GM12878 (cell line): ENCODE measurements at regions not wholly inside any gene's neighbourhood (a gene's known extent, or its start where the extent isn't known, plus 50 kb on each side); places are given as distances from the start of the nearest gene placed in this dataset.

Experiments
- ATAC-seq: fragments of 200-7000 bp; cut with Tn5 transposase; 3 replicates; pipeline ENCODE4 v1.9.1; 2020; ENCODE audit warnings: mild to moderate bottlenecking, moderate library complexity
- BruUV-seq: library from RNA; stranded (reverse); fragments of 400-500 nt; replicated peaks from 2 replicates; lab custom pipeline; 2021; lab: Mats Ljungman, UMichigan
- CTCF ChIA-PET: fragments of 300-600 bp; sonication (Branson Sonifier 250); formaldehyde crosslinking; extraction: SDS; loops from one replicate; lab custom pipeline; 2021; ENCODE audit warnings: inconsistent platforms; lab: Yijun Ruan, JAX
- POLR2A ChIA-PET: fragments of 350-600 bp; formaldehyde crosslinking; extraction: SDS; loops from one replicate; lab custom pipeline; 2021; ENCODE audit warnings: inconsistent platforms; lab: Charles Lee
- RAD21 ChIA-PET: fragments of 300-600 bp; sonication (Branson Sonifier 250); formaldehyde crosslinking; loops from one replicate; lab custom pipeline; 2023; ENCODE audit warnings: antibody characterized with exemption; ENCODE audit not compliant: unreplicated experiment; lab: Charles Lee
- SMC1A ChIA-PET: fragments of 300-600 bp; sonication (Branson Sonifier 250); formaldehyde crosslinking; loops from one replicate; lab custom pipeline; 2023; ENCODE audit not compliant: unreplicated experiment, uncharacterized antibody; lab: Charles Lee
- DNase-seq: peaks from one replicate; pipeline ENCODE4 v3.0.0-alpha.2; 2011; ENCODE audit warnings: low read depth, low spot score
- FAIRE-seq: peaks from 3 replicates; lab custom pipeline; 2011; peaks lifted over from hg19 to GRCh38; lab: Jason Lieb, UNC
- H2AFZ ChIP-seq: 2 replicates; pipeline ENCODE4 v1.6.0; 2011; ENCODE audit warnings: low read depth, low read length, control low read depth; ENCODE audit not compliant: control insufficient read depth
- H3K27ac ChIP-seq: 2 replicates; pipeline ENCODE4 v1.5.1; 2011; ENCODE audit warnings: control low read depth; ENCODE audit not compliant: control insufficient read depth, insufficient read depth
- H3K27me3 ChIP-seq, 2 experiments: replicated peaks in 1 of 2; 2 replicates each; pipeline versions ENCODE4 v1.6.0 to v1.6.1; 2011; ENCODE audit warnings: low read length in 1 of 2; ENCODE audit not compliant: control insufficient read depth in 2 of 2, insufficient read depth in 2 of 2
- H3K36me3 ChIP-seq, 2 experiments: 2 replicates each; pipeline ENCODE4 v1.5.1; 2011; ENCODE audit warnings: low read length in 1 of 2; ENCODE audit not compliant: control insufficient read depth in 2 of 2, insufficient read depth in 2 of 2
- H3K4me1 ChIP-seq: 2 replicates; pipeline ENCODE4 v1.6.1; 2011; ENCODE audit warnings: mild to moderate bottlenecking, low read length, moderate library complexity, mixed read lengths; ENCODE audit not compliant: control insufficient read depth, insufficient read depth
- H3K4me2 ChIP-seq: 2 replicates; pipeline ENCODE4 v1.6.0; 2011; ENCODE audit warnings: control low read depth; ENCODE audit not compliant: control insufficient read depth, insufficient read depth
- H3K4me3 ChIP-seq: fragments of 200-600 bp; sonication (generic); 2 replicates; pipeline ENCODE4 v1.5.1; 2016
- H3K79me2 ChIP-seq: 2 replicates; pipeline ENCODE4 v1.6.0; 2011; ENCODE audit warnings: low read length; ENCODE audit not compliant: control insufficient read depth, insufficient read depth
- H3K9ac ChIP-seq: 2 replicates; pipeline ENCODE4 v1.8.0; 2011; ENCODE audit warnings: low read length, control low read depth, mixed read lengths; ENCODE audit not compliant: control insufficient read depth, insufficient read depth
- H3K9me3 ChIP-seq: replicated peaks from 3 replicates; pipeline ENCODE4 v1.5.1; 2011; ENCODE audit warnings: mild to moderate bottlenecking, low read length; ENCODE audit not compliant: control insufficient read depth, insufficient read depth
- H4K20me1 ChIP-seq: 2 replicates; pipeline ENCODE4 v1.6.0; 2011; ENCODE audit not compliant: control insufficient read depth, insufficient read depth
- ATF7 ChIP-seq: fragments of 450-650 bp; IDR thresholded peaks from 2 replicates; pipeline ENCODE4 v1.6.1; 2016; ENCODE audit warnings: low read depth, mild to moderate bottlenecking
- CREM ChIP-seq: IDR thresholded peaks from 2 replicates; pipeline ENCODE4 v1.6.1; 2014; ENCODE audit warnings: antibody characterized with exemption, low read depth
- MYB ChIP-seq: fragments of 150-350 bp; IDR thresholded peaks from 2 replicates; pipeline ENCODE4 v1.6.1; 2014; ENCODE audit warnings: mild to moderate bottlenecking, low read depth, low read length, borderline replicate concordance
- SREBF1 ChIP-seq: IDR thresholded peaks from 2 replicates; pipeline ENCODE4 v1.6.1; 2012; ENCODE audit warnings: mild to moderate bottlenecking, low read length
- ZNF622 ChIP-seq: fragments of 450-650 bp; IDR thresholded peaks from 2 replicates; pipeline ENCODE4 v1.6.1; 2017; ENCODE audit warnings: mild to moderate bottlenecking, inconsistent platforms
- WGBS: methylation state at CpG from one replicate; pipeline ENCODE4 v1.1.6; 2016; ENCODE audit warnings: low lambda C conversion rate; ENCODE audit not compliant: insufficient replicate concordance, insufficient coverage; ENCODE audit errors: missing lambda C conversion rate; 5-methylcytosine and 5-hydroxymethylcytosine counted together
- in situ Hi-C: fragments of 300-500 bp; cut with MboI; formaldehyde crosslinking; loops from 9 replicates; pipeline ENCODE4 v1.14.3; 2018; ENCODE audit warnings: mixed read lengths
- intact Hi-C: fragments of 100-400 bp; cut with micrococcal nuclease; formaldehyde crosslinking; loops from one replicate; pipeline ENCODE4 v1.14.2; 2022; ENCODE audit not compliant: unreplicated experiment
- TF ChIP-seq, protein P1 (sequence below): fragments of 450-650 bp; formaldehyde crosslinking; IDR thresholded peaks from 2 replicates; pipeline ENCODE4 v1.4.0; 2020; ENCODE audit warnings: mild to moderate bottlenecking, moderate library complexity
- TF ChIP-seq, protein P2 (sequence below): IDR thresholded peaks from 2 replicates; pipeline ENCODE4 v1.6.1; 2012; ENCODE audit warnings: low read depth, low read length, improper control_type of control experiment
- TF ChIP-seq, protein P3 (sequence below): fragments of 450-650 bp; IDR thresholded peaks from 2 replicates; pipeline ENCODE4 v1.6.1; 2017; ENCODE audit warnings: mild to moderate bottlenecking, moderate library complexity
- TF ChIP-seq, protein P4 (sequence below): IDR thresholded peaks from 2 replicates; pipeline ENCODE4 v1.6.1; 2011; ENCODE audit warnings: mild to moderate bottlenecking, low read depth, low read length, moderate library complexity; ENCODE audit not compliant: insufficient replicate concordance

DNA sequence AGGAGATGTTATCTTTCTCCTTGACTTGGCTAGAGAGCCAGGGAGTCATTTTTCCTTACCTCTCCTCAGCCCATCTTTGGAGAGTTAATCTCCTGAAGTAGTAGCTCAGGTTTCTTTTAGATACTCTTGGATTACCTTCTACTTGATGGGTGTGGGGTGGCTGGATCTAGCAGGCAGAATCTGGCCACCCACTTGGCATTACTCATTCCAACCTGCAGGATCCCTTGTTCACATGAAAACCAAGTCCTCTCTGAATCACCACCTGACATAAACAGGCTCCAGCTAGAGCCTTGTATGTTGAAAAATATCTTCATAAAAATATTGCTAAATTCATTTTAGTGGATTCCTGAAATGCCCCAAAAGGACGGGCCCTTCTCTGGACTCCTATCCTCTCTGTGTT, 250.6 kb upstream of the PLET1 start (continued):
- TF ChIP-seq, protein P1, sequence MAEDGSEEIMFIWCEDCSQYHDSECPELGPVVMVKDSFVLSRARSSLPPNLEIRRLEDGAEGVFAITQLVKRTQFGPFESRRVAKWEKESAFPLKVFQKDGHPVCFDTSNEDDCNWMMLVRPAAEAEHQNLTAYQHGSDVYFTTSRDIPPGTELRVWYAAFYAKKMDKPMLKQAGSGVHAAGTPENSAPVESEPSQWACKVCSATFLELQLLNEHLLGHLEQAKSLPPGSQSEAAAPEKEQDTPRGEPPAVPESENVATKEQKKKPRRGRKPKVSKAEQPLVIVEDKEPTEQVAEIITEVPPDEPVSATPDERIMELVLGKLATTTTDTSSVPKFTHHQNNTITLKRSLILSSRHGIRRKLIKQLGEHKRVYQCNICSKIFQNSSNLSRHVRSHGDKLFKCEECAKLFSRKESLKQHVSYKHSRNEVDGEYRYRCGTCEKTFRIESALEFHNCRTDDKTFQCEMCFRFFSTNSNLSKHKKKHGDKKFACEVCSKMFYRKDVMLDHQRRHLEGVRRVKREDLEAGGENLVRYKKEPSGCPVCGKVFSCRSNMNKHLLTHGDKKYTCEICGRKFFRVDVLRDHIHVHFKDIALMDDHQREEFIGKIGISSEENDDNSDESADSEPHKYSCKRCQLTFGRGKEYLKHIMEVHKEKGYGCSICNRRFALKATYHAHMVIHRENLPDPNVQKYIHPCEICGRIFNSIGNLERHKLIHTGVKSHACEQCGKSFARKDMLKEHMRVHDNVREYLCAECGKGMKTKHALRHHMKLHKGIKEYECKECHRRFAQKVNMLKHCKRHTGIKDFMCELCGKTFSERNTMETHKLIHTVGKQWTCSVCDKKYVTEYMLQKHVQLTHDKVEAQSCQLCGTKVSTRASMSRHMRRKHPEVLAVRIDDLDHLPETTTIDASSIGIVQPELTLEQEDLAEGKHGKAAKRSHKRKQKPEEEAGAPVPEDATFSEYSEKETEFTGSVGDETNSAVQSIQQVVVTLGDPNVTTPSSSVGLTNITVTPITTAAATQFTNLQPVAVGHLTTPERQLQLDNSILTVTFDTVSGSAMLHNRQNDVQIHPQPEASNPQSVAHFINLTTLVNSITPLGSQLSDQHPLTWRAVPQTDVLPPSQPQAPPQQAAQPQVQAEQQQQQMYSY (CRISPR knock-in tag), result no peak
- TF ChIP-seq SREBF1, result no peak
- TF ChIP-seq, protein P2, sequence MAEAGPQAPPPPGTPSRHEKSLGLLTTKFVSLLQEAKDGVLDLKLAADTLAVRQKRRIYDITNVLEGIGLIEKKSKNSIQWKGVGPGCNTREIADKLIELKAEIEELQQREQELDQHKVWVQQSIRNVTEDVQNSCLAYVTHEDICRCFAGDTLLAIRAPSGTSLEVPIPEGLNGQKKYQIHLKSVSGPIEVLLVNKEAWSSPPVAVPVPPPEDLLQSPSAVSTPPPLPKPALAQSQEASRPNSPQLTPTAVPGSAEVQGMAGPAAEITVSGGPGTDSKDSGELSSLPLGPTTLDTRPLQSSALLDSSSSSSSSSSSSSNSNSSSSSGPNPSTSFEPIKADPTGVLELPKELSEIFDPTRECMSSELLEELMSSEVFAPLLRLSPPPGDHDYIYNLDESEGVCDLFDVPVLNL, result no peak
- no peak for TF ChIP-seq ZNF622

DNA sequence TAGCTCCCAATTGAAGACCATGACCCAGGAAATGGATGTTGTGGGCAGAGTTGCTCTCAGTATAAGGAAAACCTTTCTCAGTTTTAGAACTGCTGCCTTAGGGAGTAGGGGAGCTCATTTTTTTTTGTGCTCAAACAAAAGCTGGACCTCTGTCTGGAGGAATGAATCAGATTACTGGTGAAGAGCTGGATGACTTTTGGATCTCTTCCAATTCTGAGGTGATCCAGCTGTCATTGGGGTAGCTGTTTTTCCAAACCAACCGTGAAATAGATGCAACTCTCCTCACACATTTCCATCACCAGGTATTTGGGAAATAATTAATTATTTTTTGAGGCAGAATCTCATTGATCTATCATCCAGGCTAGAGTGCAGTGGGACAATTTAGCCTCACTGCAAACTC, 251.3 kb upstream of the PLET1 start:
- CTCF ChIA-PET, result interaction anchor here (0.6 to 1.2 kb wide), 2 partner anchors 9 to 218 kb away, joined by 3 to 4 read pairs; no protein-coding TSS in a partner anchor
- no peak for FAIRE-seq
- TF ChIP-seq ATF7, result no peak
- TF ChIP-seq, protein P3, sequence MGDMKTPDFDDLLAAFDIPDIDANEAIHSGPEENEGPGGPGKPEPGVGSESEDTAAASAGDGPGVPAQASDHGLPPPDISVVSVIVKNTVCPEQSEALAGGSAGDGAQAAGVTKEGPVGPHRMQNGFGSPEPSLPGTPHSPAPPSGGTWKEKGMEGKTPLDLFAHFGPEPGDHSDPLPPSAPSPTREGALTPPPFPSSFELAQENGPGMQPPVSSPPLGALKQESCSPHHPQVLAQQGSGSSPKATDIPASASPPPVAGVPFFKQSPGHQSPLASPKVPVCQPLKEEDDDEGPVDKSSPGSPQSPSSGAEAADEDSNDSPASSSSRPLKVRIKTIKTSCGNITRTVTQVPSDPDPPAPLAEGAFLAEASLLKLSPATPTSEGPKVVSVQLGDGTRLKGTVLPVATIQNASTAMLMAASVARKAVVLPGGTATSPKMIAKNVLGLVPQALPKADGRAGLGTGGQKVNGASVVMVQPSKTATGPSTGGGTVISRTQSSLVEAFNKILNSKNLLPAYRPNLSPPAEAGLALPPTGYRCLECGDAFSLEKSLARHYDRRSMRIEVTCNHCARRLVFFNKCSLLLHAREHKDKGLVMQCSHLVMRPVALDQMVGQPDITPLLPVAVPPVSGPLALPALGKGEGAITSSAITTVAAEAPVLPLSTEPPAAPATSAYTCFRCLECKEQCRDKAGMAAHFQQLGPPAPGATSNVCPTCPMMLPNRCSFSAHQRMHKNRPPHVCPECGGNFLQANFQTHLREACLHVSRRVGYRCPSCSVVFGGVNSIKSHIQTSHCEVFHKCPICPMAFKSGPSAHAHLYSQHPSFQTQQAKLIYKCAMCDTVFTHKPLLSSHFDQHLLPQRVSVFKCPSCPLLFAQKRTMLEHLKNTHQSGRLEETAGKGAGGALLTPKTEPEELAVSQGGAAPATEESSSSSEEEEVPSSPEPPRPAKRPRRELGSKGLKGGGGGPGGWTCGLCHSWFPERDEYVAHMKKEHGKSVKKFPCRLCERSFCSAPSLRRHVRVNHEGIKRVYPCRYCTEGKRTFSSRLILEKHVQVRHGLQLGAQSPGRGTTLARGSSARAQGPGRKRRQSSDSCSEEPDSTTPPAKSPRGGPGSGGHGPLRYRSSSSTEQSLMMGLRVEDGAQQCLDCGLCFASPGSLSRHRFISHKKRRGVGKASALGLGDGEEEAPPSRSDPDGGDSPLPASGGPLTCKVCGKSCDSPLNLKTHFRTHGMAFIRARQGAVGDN, result no peak
- no peak for TF ChIP-seq MYB
- TF ChIP-seq CREM, result no peak
- TF ChIP-seq, protein P4, sequence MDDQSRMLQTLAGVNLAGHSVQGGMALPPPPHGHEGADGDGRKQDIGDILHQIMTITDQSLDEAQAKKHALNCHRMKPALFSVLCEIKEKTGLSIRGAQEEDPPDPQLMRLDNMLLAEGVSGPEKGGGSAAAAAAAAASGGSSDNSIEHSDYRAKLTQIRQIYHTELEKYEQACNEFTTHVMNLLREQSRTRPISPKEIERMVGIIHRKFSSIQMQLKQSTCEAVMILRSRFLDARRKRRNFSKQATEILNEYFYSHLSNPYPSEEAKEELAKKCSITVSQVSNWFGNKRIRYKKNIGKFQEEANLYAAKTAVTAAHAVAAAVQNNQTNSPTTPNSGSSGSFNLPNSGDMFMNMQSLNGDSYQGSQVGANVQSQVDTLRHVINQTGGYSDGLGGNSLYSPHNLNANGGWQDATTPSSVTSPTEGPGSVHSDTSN, result no peak

More for the DNA sequence above, 251.3 kb upstream of the PLET1 start:
- Histone ChIP-seq H3K9me3 (no peaks in the 10 kb centered on the region), H3K4me2 (no peak overlapping the region), H3K9ac (no peak overlapping the region), H4K20me1 (no peaks in the 10 kb centered on the region), H3K4me1 (0 out of 2 replicates have a peak, but pooled peaks cover 3% of the 10 kb centered on the region), H3K27ac (no peak overlapping the region), H3K36me3 (no peaks in the 10 kb centered on the region), H3K4me3 (no peak overlapping the region), H3K79me2 (no peaks in the 10 kb centered on the region), H3K27me3 (peaks cover 2% of the 10 kb centered on the region in 2 experiments; a peak in 1 of 4 replicates), H2AFZ (no peak overlapping the region)
- ChIA-PET POLR2A (no interaction called here), RAD21 (no interaction called here), SMC1A (no interaction called here)
- ATAC-seq (no peak), DNase-seq (no peak)
- no TSS peak for BruUV-seq
- intact Hi-C loops (no loop called here), in situ Hi-C loops (no loop called here)
- 29% methylated on average over 1 of the region's 1 CpG for WGBS
